GM18517 (cell line): ENCODE measurements at regions not wholly inside any gene's neighbourhood (a gene's known extent, or its start where the extent isn't known, plus 50 kb on each side); places are given as distances from the start of the nearest gene placed in this dataset.
"Not testable (repeated sequence)": the region's sequence is repeated elsewhere in the genome, so short reads cannot be mapped to it uniquely, and the experiment has no call there.

ENCODE experiments used
- ATAC-seq: cut with Tn5 transposase; IDR thresholded peaks from one replicate; pipeline ENCODE4 v1.9.1; 2021; ENCODE audit warnings: mild to moderate bottlenecking, moderate library complexity; ENCODE audit not compliant: unreplicated experiment

GRCh38 chr6:125643967-125644661 is 105.3 kb upstream of the HEY2 start:
- not testable (repeated sequence) for ATAC-seq

DNA sequence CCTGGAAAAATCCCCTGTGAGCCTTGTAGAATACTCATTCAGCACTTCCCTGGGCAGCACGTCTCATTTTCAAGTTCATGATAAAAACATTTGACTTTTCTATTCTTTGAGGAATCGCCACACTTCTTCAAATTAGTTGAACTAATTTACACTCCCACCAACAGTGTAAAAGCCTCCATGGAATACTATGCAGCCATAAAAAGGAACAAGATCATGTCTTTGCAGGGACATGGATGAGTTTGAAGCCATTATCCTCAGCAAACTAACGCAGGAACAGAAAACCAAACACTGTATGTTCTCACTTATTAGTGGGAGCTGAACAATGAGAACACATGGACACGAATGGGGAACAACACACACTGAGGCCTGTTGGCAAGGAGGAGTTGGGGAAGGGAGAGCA is 102.0 kb upstream of the HEY2 start:
- no peak for ATAC-seq

GRCh38 chr6:125653752-125654151 is 95.7 kb upstream of the HEY2 start:
- ATAC-seq: not testable (repeated sequence)

DNA sequence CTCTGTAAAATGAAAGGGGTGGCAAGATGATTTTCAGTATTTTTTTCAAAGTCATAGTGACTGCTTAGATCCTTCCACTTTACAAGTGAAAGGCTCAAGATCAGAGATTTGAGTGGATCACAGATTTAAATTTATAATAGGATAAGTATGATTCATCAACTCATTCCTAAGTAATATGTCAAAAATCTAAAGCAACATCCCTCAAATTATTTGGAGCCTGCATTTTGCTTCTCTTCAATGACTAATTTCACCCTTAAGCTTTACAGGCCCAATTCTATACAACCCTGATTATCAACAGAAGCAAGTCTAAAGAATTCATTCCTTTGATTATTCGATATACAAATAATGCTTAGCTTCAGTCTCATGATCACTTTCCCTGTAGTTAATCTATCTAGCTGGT is 93.9 kb upstream of the HEY2 start:
- no peak for ATAC-seq

GRCh38 chr6:125656287-125656870 is 93.1 kb upstream of the HEY2 start:
- no peak for ATAC-seq

GRCh38 chr6:125658136-125658535 is 91.3 kb upstream of the HEY2 start:
- ATAC-seq: no peak

- no peak for ATAC-seq
Observed at GRCh38 chr6:125658759-125659431, 90.5 kb upstream of the HEY2 start.

DNA sequence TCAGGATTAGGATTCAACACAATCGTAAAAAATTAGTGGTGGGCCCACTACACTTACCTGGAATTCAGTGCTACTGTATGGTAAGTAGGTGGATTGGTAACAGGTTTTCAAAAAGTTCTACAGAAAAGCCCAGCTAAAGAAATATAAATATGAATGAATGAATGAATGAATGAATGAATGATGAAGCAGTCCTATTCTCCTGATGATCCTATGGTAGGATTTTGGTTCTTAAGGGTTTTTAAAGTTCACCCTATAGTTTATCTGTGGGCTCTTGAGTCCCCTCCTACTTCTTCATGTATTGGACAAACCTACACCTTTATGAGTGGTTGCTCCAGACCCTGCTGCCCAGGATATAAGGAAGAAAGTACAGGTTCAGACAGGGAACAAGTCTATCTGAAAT is 89.5 kb upstream of the HEY2 start:
- no peak for ATAC-seq

GRCh38 chr6:125662296-125662695 is 87.1 kb upstream of the HEY2 start:
- no peak for ATAC-seq

- ATAC-seq: no peak
Observed at GRCh38 chr6:125665295-125665814, 84.1 kb upstream of the HEY2 start.

- ATAC-seq: no peak
Observed at GRCh38 chr6:125667326-125667725, 82.1 kb upstream of the HEY2 start.

DNA sequence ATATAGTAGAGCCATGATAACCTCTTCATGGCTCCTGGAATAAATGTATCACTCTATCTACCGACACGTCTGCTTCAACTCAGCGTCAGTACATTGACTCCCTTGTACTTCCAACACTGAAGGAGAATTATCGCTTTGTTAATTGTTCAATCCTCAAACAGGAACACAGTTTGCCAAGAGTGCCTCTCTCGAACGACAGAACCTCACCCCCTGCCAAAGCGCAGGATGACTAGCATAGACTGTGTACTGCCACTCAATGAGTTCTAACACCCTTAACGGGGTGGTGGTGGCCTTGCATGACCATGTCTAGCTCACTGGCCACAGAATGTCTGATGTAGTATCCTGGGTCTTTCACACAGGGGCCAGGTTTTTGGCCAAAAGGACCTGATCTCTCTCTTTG is 81.4 kb upstream of the HEY2 start:
- no peak for ATAC-seq

GRCh38 chr6:125670568-125670967 is 78.9 kb upstream of the HEY2 start:
- ATAC-seq: no peak

- no peak for ATAC-seq
Observed at GRCh38 chr6:125671323-125671722, 78.1 kb upstream of the HEY2 start.

- ATAC-seq: no peak
Observed at GRCh38 chr6:125674230-125674629, 75.2 kb upstream of the HEY2 start.

DNA sequence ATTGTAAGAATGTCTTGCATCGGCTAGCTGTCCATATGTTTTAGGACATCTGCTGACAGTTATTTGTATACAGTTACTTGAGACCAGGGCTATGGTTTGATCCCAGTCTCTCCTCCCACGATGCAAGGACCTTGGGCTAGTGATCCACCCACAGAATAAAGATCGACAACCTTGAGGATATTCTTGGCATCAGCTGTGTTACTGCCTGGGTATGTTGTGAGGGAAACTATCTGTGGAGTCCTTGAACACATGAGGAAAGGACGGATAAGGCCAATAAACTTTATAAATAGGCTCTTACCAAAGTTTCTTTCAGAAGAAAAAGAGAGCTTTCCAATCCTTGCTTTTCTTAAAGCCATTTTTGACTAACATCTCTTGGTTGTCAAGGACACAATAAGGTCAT is 70.8 kb upstream of the HEY2 start:
- no peak for ATAC-seq

- no peak for ATAC-seq
Observed at GRCh38 chr6:125679128-125679527, 70.3 kb upstream of the HEY2 start.

DNA sequence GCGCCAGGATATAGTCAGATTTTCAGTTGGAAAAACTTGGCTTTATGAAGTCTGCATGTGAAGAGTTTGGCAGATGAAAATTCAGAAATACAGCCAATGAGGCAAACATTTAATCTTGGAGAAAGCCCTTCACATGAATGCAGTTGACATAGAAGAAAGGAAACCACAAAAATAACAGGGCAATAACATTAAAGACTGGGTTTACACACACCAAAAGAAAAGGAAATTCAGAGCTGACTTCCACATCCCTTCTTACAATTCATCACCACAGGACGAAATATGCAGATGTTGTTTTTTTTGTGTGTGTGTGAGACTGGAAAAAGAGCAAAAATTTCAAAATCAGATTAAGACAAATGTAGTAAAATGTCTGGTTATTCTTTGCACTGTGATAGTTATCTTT is 69.8 kb upstream of the HEY2 start:
- no peak for ATAC-seq

- ATAC-seq: no peak
Observed at GRCh38 chr6:125682939-125683338, 66.5 kb upstream of the HEY2 start.

DNA sequence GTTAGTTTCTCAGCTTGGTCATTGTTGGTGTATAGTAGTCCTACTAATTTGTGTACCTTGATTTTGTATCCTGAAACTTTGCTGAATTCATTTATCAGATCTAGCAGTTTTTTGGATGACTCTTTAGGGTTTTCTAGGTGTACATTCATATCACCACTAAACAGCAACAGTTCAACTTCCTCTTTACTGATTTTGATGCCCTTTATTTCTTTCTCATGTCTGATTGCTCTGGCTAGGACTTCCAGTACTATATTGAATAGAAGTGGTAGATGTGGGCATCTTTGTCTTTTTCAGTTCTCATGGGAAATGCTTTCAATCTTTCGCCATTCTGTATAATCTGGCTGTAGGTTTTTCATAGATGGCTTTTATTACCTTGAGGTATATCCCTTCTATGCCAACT is 61.3 kb upstream of the HEY2 start:
- ATAC-seq: no peak

DNA sequence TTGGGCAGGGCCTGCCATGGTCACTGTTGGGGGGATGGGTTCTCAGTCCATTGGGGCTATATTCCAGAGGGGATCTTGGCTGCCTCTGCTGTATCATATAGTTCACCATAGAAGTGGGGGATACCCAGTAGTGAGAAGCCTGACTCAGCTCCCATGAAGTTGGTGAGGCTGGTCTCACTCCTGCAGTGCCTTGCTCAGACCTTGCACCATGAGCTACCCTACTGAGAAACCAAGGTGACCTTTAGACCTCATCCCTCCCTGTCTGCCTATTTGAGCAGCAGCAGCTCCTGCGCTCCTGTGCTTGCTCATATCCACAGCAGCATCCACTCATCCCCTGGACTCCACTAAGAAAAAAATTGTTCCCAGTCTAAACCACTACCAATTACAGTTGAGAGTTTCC is 56.0 kb upstream of the HEY2 start:
- ATAC-seq: no peak

GRCh38 chr6:125699591-125699990 is 49.8 kb upstream of the HEY2 start:
- no peak for ATAC-seq
